Calu3 (cell line): ENCODE measurements at regions not wholly inside any gene's neighbourhood (a gene's known extent, or its start where the extent isn't known, plus 50 kb on each side); places are given as distances from the start of the nearest gene placed in this dataset.
"Not testable (repeated sequence)": the region's sequence is repeated elsewhere in the genome, so short reads cannot be mapped to it uniquely, and the experiment has no call there.

Experiments
- BruUV-seq: library from RNA; stranded (reverse); fragments of 400-500 nt; replicated peaks from 2 replicates; lab custom pipeline; 2021; lab: Mats Ljungman, UMichigan
- CTCF ChIA-PET: fragments of 300-600 bp; sonication (Branson Sonifier 250); formaldehyde crosslinking; loops from one replicate; lab custom pipeline; 2022; ENCODE audit warnings: antibody characterized with exemption; lab: Charles Lee
- DNase-seq: peaks from one replicate; pipeline ENCODE4 v3.0.0; 2022
- H3K27ac Mint-ChIP-seq: one replicate; pipeline ENCODE4 v1.8.0; 2022; ENCODE audit warnings: mixed read lengths; ENCODE audit not compliant: unreplicated experiment
- H3K27me3 Mint-ChIP-seq: one replicate; pipeline ENCODE4 v1.8.0; 2022; ENCODE audit warnings: mixed read lengths; ENCODE audit not compliant: unreplicated experiment
- H3K36me3 Mint-ChIP-seq: one replicate; pipeline ENCODE4 v1.8.0; 2022; ENCODE audit warnings: mild to moderate bottlenecking, moderate library complexity, mixed read lengths; ENCODE audit not compliant: insufficient read depth, unreplicated experiment
- H3K4me1 Mint-ChIP-seq: one replicate; pipeline ENCODE4 v1.8.0; 2022; ENCODE audit warnings: mild to moderate bottlenecking, low read depth, mixed read lengths; ENCODE audit not compliant: unreplicated experiment
- H3K4me3 Mint-ChIP-seq: one replicate; pipeline ENCODE4 v1.8.0; 2022; ENCODE audit warnings: mild to moderate bottlenecking, low read depth, moderate library complexity, mixed read lengths; ENCODE audit not compliant: unreplicated experiment
- H3K9me3 Mint-ChIP-seq: one replicate; pipeline ENCODE4 v1.8.0; 2022; ENCODE audit warnings: low read depth, mixed read lengths; ENCODE audit not compliant: unreplicated experiment
- intact Hi-C: fragments of 100-400 bp; cut with micrococcal nuclease; formaldehyde crosslinking; loops from one replicate; pipeline ENCODE4 v1.10.0; 2022; ENCODE audit not compliant: unreplicated experiment
- TF ChIP-seq, protein P1 (sequence below): fragments of 200-600 bp; IDR thresholded peaks from one replicate; pipeline ENCODE4 v1.8.0; 2022; ENCODE audit warnings: antibody characterized with exemption; ENCODE audit not compliant: unreplicated experiment

DNA sequence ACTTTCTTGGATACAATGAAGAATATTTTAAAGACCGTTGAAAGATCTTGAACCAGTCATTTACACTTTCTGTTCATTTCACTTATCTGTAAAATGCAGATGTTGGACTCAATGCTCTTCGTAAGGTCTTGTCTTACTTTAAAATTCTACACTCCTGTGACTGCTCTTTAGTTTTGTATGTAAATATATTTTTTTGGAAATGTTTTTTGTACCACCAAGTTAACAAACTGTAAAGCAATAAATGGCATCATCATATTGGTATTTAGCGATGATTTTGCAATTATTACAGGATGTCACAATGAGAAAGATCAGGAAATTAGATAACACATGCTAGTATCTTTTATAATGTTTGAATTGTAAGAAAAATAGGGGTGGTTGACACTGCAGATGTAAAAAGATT is 80.8 kb upstream of the GNAQ start:
- no peaks in the 10 kb centered on the region for H3K27me3 Mint-ChIP-seq
- H3K4me3 Mint-ChIP-seq, result no peak overlapping the region
- H3K27ac Mint-ChIP-seq, result no peak overlapping the region
- no peak for DNase-seq
- no peaks in the 10 kb centered on the region for H3K9me3 Mint-ChIP-seq
- H3K4me1 Mint-ChIP-seq, result no peaks in the 10 kb centered on the region
- CTCF ChIA-PET, result no interaction called here
- TF ChIP-seq, protein P1, sequence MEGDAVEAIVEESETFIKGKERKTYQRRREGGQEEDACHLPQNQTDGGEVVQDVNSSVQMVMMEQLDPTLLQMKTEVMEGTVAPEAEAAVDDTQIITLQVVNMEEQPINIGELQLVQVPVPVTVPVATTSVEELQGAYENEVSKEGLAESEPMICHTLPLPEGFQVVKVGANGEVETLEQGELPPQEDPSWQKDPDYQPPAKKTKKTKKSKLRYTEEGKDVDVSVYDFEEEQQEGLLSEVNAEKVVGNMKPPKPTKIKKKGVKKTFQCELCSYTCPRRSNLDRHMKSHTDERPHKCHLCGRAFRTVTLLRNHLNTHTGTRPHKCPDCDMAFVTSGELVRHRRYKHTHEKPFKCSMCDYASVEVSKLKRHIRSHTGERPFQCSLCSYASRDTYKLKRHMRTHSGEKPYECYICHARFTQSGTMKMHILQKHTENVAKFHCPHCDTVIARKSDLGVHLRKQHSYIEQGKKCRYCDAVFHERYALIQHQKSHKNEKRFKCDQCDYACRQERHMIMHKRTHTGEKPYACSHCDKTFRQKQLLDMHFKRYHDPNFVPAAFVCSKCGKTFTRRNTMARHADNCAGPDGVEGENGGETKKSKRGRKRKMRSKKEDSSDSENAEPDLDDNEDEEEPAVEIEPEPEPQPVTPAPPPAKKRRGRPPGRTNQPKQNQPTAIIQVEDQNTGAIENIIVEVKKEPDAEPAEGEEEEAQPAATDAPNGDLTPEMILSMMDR, result no peak
- no peaks in the 10 kb centered on the region for H3K36me3 Mint-ChIP-seq
- no TSS peak for BruUV-seq
- intact Hi-C loops, result loop anchor here (10.0 kb wide), 1 partner anchor 448 kb away; no protein-coding TSS in a partner anchor

DNA sequence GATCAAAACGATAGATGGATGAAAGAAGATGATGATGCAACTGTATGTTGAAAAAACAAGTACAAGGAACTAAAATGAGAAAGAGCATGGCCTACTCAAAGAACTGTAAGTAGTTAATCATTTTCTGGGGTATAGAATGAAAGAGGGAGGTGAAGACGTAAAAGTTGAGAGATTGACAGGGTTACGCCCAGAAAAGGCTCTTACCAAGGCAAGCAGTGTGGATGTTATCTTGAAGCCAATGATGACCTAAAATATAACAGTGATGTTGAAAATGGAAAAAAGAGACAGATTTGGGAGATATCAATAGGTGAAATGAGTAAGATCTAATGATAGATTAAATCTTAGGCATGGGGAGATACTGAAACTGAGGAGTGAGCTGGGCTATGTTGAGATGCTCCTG is 80.4 kb upstream of the GNAQ start:
- BruUV-seq, result no TSS peak
- no peak overlapping the region for H3K27ac Mint-ChIP-seq
- intact Hi-C loops, result loop anchor here (10.0 kb wide), 1 partner anchor 447 kb away; no protein-coding TSS in a partner anchor
- DNase-seq, result no peak
- no peaks in the 10 kb centered on the region for H3K36me3 Mint-ChIP-seq
- CTCF ChIA-PET, result no interaction called here
- H3K4me3 Mint-ChIP-seq, result no peak overlapping the region
- H3K4me1 Mint-ChIP-seq, result no peaks in the 10 kb centered on the region
- H3K9me3 Mint-ChIP-seq, result no peaks in the 10 kb centered on the region
- TF ChIP-seq, protein P1, result no peak
- no peaks in the 10 kb centered on the region for H3K27me3 Mint-ChIP-seq

DNA sequence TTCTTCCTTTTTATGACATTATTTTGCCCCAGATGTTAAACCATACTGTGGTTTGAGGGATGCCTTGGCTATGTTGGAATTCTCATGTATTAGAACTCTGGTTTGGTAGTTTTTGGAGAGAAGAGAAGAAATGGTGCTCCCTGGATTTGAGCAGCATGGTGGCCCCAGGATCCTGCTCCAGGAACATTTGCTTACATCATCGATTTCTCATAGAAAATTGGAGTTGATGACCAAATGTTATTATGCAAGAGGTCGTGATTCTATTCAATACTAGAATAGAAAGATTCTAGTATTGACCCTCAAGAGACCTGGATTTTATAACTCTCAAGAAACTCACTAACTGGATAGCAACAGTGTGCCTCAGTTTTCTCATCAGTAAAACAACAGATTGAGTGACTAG is 77.5 kb upstream of the GNAQ start:
- Mint-ChIP-seq H3K27me3 (no peaks in the 10 kb centered on the region), H3K4me3 (no peak overlapping the region), H3K36me3 (no peaks in the 10 kb centered on the region), H3K4me1 (no peaks in the 10 kb centered on the region), H3K9me3 (no peaks in the 10 kb centered on the region), H3K27ac (no peak overlapping the region)
- TF ChIP-seq, protein P1, result no peak
- intact Hi-C loops, result no loop called here
- BruUV-seq, result no TSS peak
- DNase-seq, result no peak
- CTCF ChIA-PET, result no interaction called here

DNA sequence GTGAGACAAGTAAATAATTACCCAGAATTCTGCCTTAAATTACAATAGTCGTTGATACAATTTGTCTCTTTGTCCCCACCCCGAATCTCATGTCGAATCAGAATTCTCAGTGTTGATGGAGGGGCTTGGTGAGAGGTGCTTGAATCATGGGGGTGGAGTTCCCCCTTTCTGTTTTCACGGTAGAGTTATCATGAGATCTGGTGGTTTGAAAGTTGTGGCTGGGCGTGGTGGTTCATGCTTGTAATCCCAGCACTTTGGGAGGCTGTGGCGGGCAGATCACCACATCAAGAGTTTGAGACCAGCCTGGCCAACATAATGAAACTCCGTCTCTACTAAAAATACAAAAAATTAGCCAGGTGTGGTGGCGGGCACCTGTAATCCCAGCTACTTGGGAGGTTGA is 75.0 kb upstream of the GNAQ start:
- H3K4me3 Mint-ChIP-seq, DNase-seq, H3K36me3 Mint-ChIP-seq, CTCF ChIA-PET, H3K27ac Mint-ChIP-seq, H3K9me3 Mint-ChIP-seq, BruUV-seq, H3K27me3 Mint-ChIP-seq, intact Hi-C loops, H3K4me1 Mint-ChIP-seq: not testable (repeated sequence)

DNA sequence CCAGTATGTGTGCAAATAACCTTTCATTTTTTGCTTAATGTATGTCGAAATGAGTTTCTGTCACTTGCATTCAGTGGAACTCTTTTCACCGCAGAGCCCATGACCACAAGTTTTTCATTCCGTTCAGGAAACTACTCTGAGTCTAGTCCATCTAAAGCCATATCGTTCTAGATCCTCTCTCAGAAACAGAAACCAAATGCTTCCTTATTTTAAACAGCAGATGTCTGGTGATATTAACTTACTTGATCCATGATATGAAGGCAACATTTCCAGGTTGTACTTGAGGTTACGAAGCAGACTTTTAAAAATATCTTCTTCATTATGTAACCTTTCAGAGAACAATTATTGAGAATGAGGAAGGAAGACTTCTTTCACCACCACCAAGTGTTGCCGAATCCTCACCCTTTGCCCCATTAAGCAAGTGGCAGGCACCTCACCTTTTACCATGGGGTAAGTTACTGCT is 72.4 kb upstream of the GNAQ start:
- no peak for DNase-seq
- no peak overlapping the region for H3K27ac Mint-ChIP-seq
- no peaks in the 10 kb centered on the region for H3K9me3 Mint-ChIP-seq
- no peak overlapping the region for H3K4me3 Mint-ChIP-seq
- H3K36me3 Mint-ChIP-seq, result no peaks in the 10 kb centered on the region
- no peaks in the 10 kb centered on the region for H3K27me3 Mint-ChIP-seq
- no TSS peak for BruUV-seq
- intact Hi-C loops, result no loop called here
- no peaks in the 10 kb centered on the region for H3K4me1 Mint-ChIP-seq
- CTCF ChIA-PET, result no interaction called here
- TF ChIP-seq, protein P1, result no peak
